NCI-H460 (cell line): ENCODE measurements at regions not wholly inside any gene's neighbourhood (a gene's known extent, or its start where the extent isn't known, plus 50 kb on each side); places are given as distances from the start of the nearest gene placed in this dataset.
"Not testable (repeated sequence)": the region's sequence is repeated elsewhere in the genome, so short reads cannot be mapped to it uniquely, and the experiment has no call there.

Source experiments
- DNase-seq: peaks from one replicate; pipeline ENCODE4 v3.0.0-alpha.2; 2016; ENCODE audit warnings: low read depth; ENCODE audit errors: extremely low read depth

DNA sequence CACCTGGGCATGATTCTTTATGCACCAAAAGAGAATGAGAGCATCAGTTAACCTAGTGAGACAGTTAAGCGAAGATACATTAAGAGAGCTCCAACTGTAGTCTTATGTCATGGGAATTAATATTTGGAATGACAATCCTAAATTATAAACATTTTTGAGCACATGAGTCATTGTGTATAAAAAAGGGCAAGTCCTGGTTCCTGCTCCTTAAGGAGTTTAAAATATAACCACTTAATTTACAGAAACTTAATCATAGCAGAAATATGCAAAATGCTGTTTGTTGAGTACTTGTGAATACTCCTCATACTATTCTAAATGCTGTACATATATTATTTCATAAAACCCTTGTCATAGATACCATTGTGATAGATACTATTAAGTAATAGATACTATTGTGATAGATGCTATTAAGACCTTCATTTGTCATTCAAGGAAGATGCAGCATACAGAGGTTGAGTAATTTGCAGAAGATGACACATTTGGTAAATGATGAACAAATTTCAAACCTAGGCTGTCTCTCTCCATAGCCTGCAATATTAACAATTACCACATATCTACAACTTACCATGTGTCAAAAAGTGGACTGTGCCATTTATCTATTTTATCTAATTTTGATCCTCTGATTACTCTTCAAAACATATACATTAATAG, 301.0 kb downstream of the TBC1D4 start:
- DNase-seq: no peak

DNA sequence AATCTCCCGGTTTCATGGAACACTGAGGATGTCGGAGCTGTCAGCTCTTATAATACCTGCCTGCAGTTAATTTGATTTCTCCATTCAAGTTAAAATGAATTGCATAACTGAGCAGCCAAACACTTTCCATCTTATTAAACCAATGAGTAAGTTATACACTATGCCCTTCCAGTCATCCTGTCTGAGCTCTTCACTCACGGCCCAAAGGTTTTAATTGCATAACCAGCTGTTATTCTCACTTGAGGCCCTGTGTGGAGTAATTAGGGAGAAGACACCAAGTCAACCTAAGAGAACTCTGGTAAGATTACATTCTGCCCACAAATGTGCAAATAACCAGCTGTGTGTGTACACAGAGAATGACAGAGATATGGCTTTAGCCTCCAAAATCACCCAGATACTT, 303.5 kb downstream of the TBC1D4 start:
- no peak for DNase-seq

DNA sequence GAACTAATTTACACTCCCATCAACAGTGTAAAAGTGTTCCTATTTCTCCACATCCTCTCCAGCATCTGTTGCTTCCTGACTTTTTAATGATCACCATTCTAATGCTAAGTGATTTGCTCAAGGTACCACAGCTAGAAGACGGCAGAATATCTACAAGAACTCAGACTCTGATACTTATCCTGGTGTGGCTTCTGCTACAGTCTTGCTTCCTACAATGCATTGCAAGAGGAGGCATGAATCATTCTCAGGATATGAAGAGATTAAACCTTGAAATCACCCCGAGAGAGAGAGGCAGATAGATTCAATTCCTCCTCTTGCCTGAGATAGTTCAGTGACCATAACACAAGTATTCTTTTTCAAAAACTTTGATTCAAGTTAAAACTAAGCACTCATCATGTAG, 306.4 kb downstream of the TBC1D4 start:
- no peak for DNase-seq

DNA sequence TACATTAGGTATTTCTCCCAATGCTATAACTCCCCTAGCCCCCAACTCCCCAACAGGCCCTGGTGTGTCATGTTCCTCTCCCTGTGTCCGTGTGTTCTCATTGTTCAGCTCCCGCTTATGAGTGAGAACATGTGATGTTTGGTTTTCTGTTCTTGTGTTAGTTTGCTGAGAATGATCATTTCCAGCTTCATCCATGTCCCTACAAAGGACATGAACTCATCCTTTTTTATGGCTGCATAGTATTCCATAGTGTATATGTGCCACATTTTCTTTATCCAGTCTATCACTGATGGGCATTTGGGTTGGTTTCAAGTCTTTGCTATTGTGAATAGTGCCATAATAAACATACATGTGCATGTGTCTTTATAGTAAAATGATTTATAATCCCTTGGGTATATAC, 306.9 kb downstream of the TBC1D4 start:
- not testable (repeated sequence) for DNase-seq

GRCh38 chr13:75174481-75174880, 307.5 kb downstream of the TBC1D4 start:
- DNase-seq: no peak

DNA sequence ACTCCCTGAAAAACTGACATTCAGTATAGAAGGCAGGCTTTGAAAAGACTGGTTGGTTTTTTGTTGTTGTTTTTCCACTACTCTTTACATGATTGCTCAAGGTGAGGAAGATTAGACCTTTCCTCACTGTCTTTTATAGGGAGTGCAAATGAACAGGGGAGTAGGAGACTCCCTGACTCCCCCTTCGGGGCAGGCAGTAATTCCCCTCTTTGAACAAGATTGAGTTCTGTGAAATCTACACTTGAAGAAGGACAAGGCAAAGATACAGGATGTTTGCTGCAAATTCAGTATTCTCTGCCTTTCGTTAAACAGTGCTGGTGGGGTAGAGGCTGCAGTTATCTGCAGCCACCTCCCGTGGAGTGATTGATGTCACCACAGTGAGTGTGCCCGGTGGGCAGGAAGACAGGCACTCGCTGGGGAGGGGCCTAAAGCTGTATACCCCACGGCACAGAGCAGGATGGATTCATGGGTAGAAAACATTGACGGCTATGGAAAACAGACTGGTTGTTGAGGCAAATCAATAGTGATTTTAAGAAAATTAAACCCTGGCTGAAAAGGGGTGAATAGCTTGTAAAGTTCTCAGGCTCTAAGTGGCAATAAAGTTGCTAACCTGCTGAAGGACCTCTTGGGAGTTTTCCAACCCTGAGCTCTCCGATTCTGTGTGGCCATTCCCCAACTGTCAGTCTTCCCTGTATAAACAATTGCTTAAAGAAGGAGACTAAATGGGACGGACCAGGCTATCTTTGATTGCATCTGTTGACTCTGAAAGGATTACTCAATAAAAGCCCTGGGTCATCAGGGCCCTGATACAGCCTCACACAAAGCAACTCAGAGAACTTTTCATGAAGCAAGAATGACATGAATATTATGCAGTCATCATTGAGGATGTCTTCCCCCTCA, 308.3 kb downstream of the TBC1D4 start:
- no peak for DNase-seq

DNA sequence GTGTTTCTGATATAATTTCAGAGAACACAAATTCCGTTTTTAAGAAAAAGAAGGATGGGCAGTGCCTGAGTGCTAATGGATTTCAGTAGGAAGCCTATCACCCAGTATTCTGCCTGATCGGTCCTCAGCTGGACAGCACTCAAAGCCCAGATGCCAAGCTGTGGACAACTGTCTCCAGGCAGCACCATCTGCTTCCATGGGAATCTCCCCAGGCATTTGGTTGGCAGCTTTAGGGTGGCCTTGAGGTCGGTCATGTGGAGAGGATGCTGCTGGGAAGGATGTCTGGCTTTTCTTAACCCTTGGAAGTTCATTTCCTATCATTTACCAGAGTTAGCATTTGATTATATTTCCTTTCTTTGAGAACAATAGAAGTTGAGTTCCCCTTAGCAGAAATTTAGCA, 311.7 kb downstream of the TBC1D4 start:
- no peak for DNase-seq

- no peak for DNase-seq
These were observed 316.3 kb downstream of the TBC1D4 start for GRCh38 chr13:75165543-75166230.

DNA sequence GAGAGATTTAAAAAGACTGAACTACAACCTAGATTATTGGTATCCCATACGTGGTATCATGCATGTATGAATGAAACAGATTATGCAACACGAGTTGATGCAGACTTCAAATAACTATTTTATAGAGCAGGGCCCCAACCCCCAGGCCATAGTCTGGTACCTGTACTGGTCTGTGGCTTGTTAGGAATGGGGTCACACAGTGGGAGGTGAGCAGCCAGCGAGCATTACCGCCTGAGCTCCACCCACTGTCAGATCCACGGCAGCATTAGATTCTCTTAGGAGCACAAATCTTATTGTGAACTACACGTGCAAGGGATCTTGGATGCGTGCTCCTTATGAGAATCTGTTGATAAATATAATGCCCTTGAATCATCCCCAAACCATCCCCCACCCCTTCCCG, 320.2 kb downstream of the TBC1D4 start:
- DNase-seq: no peak

GRCh38 chr13:75160984-75161383, 321.0 kb downstream of the TBC1D4 start:
- DNase-seq: no peak

DNA sequence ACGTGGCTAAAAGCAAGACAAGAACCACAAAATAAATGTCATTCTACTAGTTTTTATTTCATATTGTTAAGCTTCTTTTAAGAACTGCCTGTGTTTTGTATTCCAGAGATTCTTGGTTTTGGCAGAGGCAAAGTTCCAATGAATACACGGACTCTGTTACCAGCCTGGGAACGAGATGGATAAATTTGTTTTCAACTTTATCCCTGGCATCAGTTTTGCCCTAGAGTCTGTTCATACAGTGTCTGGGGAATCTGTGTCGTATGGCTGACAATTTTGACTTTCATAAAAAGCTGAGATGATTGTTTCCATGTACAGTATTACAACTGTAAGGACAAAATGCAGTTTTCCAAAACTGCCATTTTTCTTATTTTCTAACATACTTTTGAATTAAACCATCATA, 327.6 kb downstream of the TBC1D4 start:
- no peak for DNase-seq

DNA sequence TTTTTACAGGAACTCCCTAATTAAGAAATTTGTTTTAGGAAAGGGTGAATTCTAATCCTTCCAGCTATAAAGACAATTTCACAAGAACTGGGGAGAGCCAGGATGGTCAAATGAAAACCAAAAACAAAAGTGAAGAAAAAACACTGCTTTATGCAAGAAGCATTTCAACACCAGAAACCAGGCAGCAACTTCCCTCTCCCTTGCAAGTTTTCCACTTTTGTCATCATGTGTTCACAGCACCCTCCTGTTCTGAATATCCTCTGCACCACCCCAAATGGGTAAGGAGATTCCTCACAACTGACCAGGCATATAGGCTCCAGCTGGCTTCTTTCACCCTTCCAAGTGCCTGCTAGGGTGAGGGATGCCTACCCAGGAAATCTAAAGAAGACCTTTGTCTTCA, 328.1 kb downstream of the TBC1D4 start:
- DNase-seq: no peak

DNA sequence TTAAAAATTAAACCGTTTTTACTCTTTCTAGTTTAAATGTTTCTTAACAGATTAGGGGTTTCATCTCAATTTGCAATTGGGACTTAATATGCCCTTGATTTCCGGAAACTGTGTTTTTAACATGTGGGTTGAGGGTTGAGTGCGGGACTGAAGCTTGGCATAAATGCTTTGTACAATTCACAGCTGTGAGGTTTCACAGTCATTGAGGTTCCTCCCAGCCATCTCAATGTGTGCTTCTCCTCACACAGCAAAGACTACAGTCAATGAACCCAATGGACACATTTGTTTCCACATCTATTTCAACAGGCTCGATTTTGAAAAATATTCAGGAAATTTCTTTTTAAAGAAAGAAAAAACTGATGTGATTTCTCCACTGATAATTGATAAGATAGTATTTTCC, 328.6 kb downstream of the TBC1D4 start:
- no peak for DNase-seq

DNA sequence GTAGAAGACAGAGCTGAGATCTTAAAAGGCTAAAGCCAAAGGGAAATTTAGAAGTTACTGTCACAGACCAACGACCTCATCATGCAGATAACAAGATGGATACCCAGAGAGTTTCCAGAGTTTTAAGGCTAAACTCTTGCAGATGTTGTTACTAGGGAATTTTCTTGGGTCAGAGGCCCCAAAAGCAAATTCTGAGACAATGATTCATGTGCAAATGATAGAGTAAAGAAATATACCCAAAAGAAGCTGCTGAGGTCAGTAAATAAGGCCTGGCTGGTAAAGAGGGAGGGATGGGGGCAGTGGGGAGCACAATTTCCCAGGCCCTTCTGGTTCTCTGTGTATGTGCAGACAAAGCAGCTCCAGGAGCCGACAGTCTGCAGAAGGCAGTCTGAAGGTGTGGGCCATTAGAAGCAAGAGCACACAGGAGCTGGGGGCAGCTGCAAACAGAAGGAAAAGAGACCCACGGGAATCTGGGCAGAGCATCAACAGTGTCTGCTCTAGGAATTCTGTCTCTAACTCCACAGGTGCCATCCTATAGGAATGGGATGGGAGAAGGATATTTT, 330.8 kb downstream of the TBC1D4 start:
- no peak for DNase-seq

- no peak for DNase-seq
These were observed 332.2 kb downstream of the TBC1D4 start for GRCh38 chr13:75149776-75150175.

- DNase-seq: no peak
These were observed 334.0 kb downstream of the TBC1D4 start for GRCh38 chr13:75147946-75148345.

DNA sequence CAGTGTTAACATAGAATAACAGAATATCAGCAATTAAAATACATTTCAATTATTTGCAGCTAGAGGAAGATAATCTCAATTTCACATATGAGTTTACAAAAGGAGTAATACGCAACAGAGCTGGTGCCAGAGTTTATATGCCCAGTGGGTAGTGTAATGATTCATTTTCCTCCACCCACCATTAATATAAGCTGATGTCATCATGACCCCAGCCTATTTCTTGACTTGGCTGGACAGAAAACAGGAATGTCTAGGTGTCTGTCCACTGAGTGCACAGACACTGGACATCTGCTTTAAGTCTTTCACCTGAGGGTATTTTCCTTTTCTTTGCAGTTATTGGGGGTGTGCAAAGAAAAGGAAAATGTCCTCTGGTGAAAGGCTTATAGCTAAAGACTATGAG, 335.5 kb downstream of the TBC1D4 start:
- DNase-seq: no peak

DNA sequence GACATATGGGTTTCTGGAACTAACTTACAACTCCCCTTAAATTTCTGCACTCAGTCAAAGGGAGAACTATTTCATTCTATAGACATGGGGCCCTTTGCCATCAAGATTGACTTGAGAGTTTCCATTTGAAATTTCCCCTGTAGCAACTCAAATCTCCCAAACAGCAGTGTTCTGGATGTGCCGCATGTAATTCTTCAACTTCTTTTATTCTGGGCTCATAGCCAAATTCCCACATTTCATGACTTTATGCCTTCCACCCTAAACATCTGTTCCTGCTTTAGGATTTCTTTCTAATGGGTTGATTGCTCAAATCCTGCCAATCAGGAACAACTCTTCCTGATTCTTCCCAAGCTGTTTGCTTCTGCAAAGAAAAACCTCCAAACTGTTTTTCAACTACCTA, 336.0 kb downstream of the TBC1D4 start:
- no peak for DNase-seq

DNA sequence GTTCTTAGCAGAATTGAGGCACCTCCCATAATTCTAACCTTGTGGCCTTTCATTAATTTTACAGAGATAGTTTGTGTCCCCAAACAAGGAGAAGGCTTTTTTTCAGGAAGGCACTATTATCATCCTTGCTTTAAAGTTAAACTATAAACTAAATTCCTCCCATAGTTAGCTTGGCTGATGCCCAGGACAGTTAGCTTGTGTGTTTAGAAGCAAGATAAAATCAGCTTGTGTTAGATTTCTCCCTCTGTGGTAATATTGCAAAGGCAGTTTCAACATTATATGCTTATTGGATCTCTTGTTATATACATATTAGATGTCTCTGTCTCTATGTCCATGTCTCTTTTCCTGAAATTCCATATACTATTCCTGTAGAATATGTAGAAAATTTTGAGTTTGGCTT, 342.7 kb downstream of the TBC1D4 start:
- no peak for DNase-seq

- DNase-seq: no peak
These were observed 343.9 kb downstream of the TBC1D4 start for GRCh38 chr13:75137911-75138571.

GRCh38 chr13:75136151-75136550, 345.8 kb downstream of the TBC1D4 start:
- no peak for DNase-seq
